Lower leg skin (tissue), 4 donors: ENCODE measurements at regions not wholly inside any gene's neighbourhood (a gene's known extent, or its start where the extent isn't known, plus 50 kb on each side); places are given as distances from the start of the nearest gene placed in this dataset.

ENCODE experiments used
- DNase-seq, 2 donors: peaks; one replicate each; pipeline ENCODE4 v3.0.0-alpha.2; 2019; ENCODE audit warnings: low spot score in 2 of 2
- H3K4me3 ChIP-seq: fragments of 200-600 bp; sonication (generic); 2 replicates; pipeline ENCODE4 v1.5.1; 2017; ENCODE audit warnings: mild to moderate bottlenecking, low read depth; ENCODE audit not compliant: poor library complexity, severe bottlenecking
- CTCF ChIP-seq, 3 donors: fragments of 450-650 bp; IDR thresholded peaks; one replicate each; pipeline ENCODE4 v1.5.1; 2016; ENCODE audit warnings: antibody characterized with exemption in 3 of 3, mild to moderate bottlenecking in 3 of 3, moderate library complexity in 2 of 3
- POLR2A ChIP-seq, 2 donors: fragments of 450-650 bp; IDR thresholded peaks; one replicate each; pipeline ENCODE4 v1.6.1; 2016 to 2017; ENCODE audit warnings: antibody characterized with exemption in 2 of 2, mild to moderate bottlenecking in 1 of 2, moderate library complexity in 1 of 2
- WGBS, 2 donors: methylation state at CpG; one replicate each; pipeline ENCODE4 v1.1.5; 2018; 5-methylcytosine and 5-hydroxymethylcytosine counted together
- intact Hi-C: fragments of 100-400 bp; cut with DNase I; formaldehyde crosslinking; loops from one replicate; pipeline ENCODE4 v1.15.0; 2023; ENCODE audit warnings: low total_unique reads

GRCh38 chr18:10093445-10093844 lies 179.6 kb downstream of the VAPA start:
- 93 to 95% methylated on average over 10 of the region's 10 CpGs for WGBS, 2 donors
- TF ChIP-seq POLR2A (IDR thresholded peaks at IDR 0.05) = no peak
- no peak for TF ChIP-seq CTCF (IDR thresholded peaks at IDR 0.05)
- no peak overlapping the region for H3K4me3 ChIP-seq
- intact Hi-C loops = no loop called here
- DNase-seq = no peak

- 56 to 85% methylated on average over 1 of the region's 1 CpG for WGBS, 2 donors
- no peak for DNase-seq
- TF ChIP-seq CTCF (IDR thresholded peaks at IDR 0.05) = no peak
- TF ChIP-seq POLR2A (IDR thresholded peaks at IDR 0.05) = no peak
- no peak overlapping the region for H3K4me3 ChIP-seq
- intact Hi-C loops = no loop called here
Measured at GRCh38 chr18:10094154-10094553, 180.3 kb downstream of the VAPA start.

- H3K4me3 ChIP-seq = no peak overlapping the region
- intact Hi-C loops = no loop called here
- no peak for TF ChIP-seq CTCF (IDR thresholded peaks at IDR 0.05)
- TF ChIP-seq POLR2A (IDR thresholded peaks at IDR 0.05) = no peak
- 69 to 81% methylated on average over 1 of the region's 1 CpG for WGBS, 2 donors
- no peak for DNase-seq
Measured at GRCh38 chr18:10094655-10095054, 180.8 kb downstream of the VAPA start.

- H3K4me3 ChIP-seq = no peak overlapping the region
- 95 to 99% methylated on average over 3 of the region's 3 CpGs for WGBS, 2 donors
- no peak for DNase-seq
- no peak for TF ChIP-seq CTCF (IDR thresholded peaks at IDR 0.05)
- TF ChIP-seq POLR2A (IDR thresholded peaks at IDR 0.05) = no peak
- intact Hi-C loops = no loop called here
Measured at GRCh38 chr18:10095356-10095755, 181.5 kb downstream of the VAPA start.

GRCh38 chr18:10099539-10100140 lies 185.8 kb downstream of the VAPA start:
- H3K4me3 ChIP-seq = no peak overlapping the region
- intact Hi-C loops = no loop called here
- WGBS, 2 donors = 81 to 88% methylated on average over 7 of the region's 7 CpGs
- no peak for DNase-seq
- TF ChIP-seq CTCF (IDR thresholded peaks at IDR 0.05) (no peak), POLR2A (IDR thresholded peaks at IDR 0.05) (no peak)

GRCh38 chr18:10100196-10100595 lies 186.4 kb downstream of the VAPA start:
- WGBS, 2 donors = 76 to 81% methylated on average over 4 of the region's 4 CpGs
- intact Hi-C loops = no loop called here
- DNase-seq = no peak
- TF ChIP-seq POLR2A (IDR thresholded peaks at IDR 0.05) (no peak), CTCF (IDR thresholded peaks at IDR 0.05) (no peak)
- H3K4me3 ChIP-seq = no peak overlapping the region
